ENCODE measurements at regions not wholly inside any gene's neighbourhood (a gene's known extent, or its start where the extent isn't known, plus 50 kb on each side); places are given as distances from the start of the nearest gene placed in this dataset.

DNA sequence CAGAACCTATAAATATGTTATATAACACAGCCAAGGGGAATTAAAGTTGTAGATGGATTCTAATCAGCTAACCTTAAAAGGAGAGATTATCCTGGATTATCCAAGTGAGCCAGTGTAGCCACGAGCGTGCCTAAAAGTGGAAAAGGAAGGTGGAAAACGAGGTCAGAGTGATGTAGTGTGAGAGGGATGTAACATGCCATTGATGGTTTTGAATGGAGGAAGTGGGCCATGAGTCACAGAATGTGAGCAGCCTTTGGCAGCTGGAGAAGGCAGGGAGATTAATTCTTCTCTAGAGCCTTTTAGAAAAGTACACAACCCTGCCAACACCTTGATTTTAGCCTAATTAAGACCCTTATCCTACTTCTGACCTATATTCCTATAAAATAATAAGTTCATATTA is 149.1 kb downstream of the SLC39A8 start:
- TF ChIP-seq POLR2A (IDR thresholded peaks at IDR 0.05; ENCODE audit: low read depth, low read length) (no peak), RCOR1 (IDR thresholded peaks at IDR 0.05; ENCODE audit: insufficient replicate concordance, low read length) (no peak), MAZ (IDR thresholded peaks at IDR 0.05; ENCODE audit: borderline replicate concordance, low read depth, low read length) (no peak)
- TF ChIP-seq, protein P1, sequence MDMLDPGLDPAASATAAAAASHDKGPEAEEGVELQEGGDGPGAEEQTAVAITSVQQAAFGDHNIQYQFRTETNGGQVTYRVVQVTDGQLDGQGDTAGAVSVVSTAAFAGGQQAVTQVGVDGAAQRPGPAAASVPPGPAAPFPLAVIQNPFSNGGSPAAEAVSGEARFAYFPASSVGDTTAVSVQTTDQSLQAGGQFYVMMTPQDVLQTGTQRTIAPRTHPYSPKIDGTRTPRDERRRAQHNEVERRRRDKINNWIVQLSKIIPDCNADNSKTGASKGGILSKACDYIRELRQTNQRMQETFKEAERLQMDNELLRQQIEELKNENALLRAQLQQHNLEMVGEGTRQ (IDR thresholded peaks at IDR 0.05; ENCODE audit: low read depth, low read length) = no peak
- TF ChIP-seq, protein P2, sequence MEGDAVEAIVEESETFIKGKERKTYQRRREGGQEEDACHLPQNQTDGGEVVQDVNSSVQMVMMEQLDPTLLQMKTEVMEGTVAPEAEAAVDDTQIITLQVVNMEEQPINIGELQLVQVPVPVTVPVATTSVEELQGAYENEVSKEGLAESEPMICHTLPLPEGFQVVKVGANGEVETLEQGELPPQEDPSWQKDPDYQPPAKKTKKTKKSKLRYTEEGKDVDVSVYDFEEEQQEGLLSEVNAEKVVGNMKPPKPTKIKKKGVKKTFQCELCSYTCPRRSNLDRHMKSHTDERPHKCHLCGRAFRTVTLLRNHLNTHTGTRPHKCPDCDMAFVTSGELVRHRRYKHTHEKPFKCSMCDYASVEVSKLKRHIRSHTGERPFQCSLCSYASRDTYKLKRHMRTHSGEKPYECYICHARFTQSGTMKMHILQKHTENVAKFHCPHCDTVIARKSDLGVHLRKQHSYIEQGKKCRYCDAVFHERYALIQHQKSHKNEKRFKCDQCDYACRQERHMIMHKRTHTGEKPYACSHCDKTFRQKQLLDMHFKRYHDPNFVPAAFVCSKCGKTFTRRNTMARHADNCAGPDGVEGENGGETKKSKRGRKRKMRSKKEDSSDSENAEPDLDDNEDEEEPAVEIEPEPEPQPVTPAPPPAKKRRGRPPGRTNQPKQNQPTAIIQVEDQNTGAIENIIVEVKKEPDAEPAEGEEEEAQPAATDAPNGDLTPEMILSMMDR (conservative IDR thresholded peaks at IDR 0.05; ENCODE audit: low read depth, low read length) = no peak
